NCI-H774 (cell line): ENCODE measurements at regions not wholly inside any gene's neighbourhood (a gene's known extent, or its start where the extent isn't known, plus 50 kb on each side); places are given as distances from the start of the nearest gene placed in this dataset.
"Not testable (repeated sequence)": the region's sequence is repeated elsewhere in the genome, so short reads cannot be mapped to it uniquely, and the experiment has no call there.

Experiments used
- DNase-seq: peaks from one replicate; lab custom pipeline; 2025; lab: John Stamatoyannopoulos, UW

- no peak for DNase-seq
Observed at GRCh38 chr13:53382008-53382407, 353.4 kb downstream of the OLFM4 start.

DNA sequence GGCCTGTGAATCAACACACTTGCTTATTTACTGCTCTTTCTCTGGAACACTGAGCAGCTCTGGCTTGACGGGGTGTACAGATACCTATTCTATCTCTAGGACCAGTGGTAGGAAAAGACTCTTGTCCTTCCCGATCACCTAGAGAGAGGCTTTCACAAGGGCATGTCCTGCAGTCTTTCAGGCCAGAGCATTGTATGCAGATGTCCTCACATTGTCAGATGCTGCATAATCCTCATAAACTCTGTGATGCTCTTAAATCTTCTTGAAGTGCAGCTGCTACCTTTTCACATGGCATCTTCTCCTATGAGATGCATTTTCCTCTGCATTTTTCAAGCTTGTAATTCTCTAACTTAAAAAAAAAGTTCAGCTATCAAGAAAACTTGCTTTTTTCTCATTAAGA lies 369.4 kb downstream of the OLFM4 start:
- no peak for DNase-seq

GRCh38 chr13:53405616-53406015 lies 377.0 kb downstream of the OLFM4 start:
- no peak for DNase-seq

- no peak for DNase-seq
Observed at GRCh38 chr13:53408306-53408705, 379.7 kb downstream of the OLFM4 start.

DNA sequence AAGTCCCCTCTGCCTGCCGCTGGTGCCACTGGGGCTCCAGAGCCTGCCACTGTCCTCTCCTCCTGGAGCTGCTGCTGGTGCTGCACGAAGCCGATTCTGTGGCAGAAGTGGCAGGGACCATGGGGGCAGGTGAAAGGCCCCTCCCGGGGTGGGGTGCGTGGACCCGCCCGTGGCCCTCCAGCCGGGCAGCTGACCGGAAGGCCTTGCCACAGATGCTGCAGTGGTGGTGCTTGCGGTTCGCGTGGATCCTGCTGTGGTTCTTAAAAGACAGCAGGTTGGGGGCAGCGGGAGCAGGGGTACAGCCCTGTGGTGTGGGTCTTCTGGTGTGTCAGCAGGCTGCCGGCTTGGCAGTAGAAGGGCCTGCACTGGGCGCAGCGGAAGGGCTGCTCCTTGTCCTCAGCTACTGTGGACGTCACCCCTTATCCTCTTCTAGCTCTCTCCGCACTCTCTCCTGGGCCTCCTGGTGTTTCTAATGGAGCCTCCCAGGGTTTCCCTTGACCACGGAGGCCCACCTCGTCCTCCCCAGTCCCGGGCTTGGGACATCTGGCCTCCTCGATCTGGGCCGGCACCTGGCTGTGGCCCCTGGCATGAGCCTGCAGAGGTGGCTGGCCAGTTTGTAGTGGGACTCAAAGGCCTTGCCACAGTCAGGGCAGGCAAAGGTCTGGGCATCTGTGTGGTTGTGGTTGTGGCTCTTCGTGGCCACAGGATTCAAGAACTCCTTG lies 380.4 kb downstream of the OLFM4 start:
- DNase-seq = no peak

DNA sequence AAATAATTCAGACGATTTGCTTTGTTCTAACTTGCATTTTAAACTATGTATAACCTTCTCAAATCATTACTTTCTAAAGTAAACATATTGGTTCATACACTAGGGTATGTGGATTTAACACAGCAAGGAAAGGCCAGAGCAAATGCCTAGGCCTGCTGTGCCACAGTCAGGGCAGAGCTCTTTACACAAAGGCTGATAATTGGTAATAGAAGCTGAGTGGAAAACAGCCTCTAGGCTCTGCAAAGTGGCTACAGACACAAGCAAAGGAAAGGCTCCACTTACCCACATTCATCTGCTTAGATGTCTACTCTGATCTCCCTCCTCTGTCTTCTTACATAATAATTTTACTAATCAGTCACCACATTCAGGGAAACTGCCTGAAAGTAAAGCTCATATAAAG lies 382.9 kb downstream of the OLFM4 start:
- no peak for DNase-seq

GRCh38 chr13:53415135-53415534 lies 386.5 kb downstream of the OLFM4 start:
- DNase-seq = no peak

GRCh38 chr13:53417601-53418000 lies 389.0 kb downstream of the OLFM4 start:
- no peak for DNase-seq

GRCh38 chr13:53422415-53422814 lies 393.8 kb downstream of the OLFM4 start:
- DNase-seq = no peak

GRCh38 chr13:53436396-53436795 lies 407.8 kb downstream of the OLFM4 start:
- DNase-seq = no peak

DNA sequence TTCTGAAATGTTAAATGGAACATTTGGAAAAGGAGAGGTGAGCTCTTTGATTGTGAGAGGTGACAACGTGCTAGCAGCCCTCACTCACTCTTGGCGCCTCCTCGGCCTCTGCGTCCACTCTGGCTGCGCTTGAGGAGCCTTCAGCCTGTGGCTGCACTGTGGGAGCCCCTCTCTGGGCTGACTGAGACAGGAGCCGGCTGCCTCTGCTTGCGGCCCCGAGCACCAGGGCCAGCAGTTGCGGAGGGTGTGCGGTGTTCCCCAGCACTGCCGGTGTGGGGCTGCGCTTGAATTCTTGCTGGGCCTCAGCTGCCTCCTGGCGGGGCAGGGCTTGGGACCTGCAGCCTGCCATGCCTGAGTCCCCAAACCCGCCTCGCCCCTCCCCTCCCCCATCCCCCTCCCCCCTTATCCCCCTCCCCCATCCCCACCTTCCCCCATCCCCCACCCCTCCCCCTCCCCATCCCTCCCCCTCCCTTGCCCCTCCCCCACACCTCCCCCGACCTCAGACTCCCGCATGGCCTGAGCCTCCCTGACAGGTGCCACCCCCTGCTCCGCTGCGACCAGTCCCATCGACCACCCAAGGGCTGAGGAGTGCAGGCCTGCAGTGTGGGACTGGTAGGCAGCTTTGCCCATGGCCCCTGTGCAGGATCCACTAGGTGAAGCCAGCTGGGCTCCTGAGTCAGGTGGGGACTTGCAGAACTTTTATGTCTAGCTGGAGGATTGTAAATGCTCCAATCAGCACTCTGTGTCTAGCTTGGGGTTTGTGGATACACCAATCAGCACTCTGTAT lies 411.0 kb downstream of the OLFM4 start:
- DNase-seq = no peak

DNA sequence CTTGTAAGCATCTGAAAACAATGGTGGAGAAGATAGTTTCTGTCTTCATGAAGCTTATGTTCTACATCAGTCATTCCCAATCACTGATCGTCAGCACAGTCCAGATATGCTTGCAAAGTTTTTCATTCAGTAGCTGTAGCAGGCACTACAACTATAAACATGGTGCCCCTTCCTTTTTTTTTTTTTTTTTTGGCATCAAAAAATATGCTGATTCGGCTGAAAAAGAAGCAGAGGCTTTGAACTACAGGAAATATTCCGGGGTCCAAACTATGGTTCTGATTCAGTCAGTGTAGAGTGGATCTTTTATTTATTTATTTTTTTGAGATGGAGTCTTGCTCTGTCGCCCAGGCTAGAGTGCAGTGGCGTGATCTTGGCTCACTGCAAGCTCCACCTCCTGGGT lies 414.4 kb downstream of the OLFM4 start:
- no peak for DNase-seq

- no peak for DNase-seq
Observed at GRCh38 chr13:53445686-53446085, 417.1 kb downstream of the OLFM4 start.

- no peak for DNase-seq
Observed at GRCh38 chr13:53447456-53447855, 418.8 kb downstream of the OLFM4 start.

GRCh38 chr13:53447863-53448262 lies 419.2 kb downstream of the OLFM4 start:
- no peak for DNase-seq

- DNase-seq = not testable (repeated sequence)
Observed at GRCh38 chr13:53452263-53452808, 423.7 kb downstream of the OLFM4 start.

- DNase-seq = no peak
Observed at GRCh38 chr13:53460796-53461195, 432.2 kb downstream of the OLFM4 start.

DNA sequence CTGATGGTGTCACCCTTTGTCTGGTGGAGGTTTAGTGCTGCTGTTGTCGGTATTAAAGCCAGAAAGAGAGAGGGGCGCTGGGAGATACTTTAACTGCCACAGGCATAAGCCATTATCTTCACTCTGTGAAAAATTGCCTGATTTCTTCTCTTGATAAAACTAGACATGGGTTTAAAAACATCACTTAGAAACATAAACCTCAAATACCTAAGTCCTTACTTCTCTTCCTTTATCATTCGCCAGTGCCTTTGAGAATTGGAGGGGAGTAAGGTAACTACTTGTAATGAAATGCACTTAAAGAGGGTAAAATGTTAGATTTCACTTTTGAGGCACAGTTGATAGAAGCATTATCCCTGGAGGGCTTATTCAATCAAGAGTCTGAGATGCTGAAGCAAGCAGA lies 434.5 kb downstream of the OLFM4 start:
- no peak for DNase-seq

DNA sequence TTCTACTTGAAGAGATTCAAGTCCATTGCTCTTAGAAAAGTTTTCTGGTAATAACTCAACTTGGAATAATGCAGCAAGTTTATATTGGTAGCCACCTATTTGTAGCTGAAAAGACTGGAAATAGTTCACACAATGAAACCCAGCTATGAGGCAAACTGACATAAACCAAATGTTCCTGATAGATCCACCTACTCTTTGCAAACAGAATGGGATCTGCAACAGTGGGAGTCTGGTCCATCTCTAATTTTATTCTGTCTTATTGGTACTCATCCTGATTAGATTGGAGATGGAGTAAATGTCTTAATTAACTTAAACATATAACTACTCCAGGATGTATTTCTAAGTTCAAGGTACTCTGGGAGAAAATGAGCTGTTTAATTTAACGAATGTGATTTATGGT lies 438.0 kb downstream of the OLFM4 start:
- no peak for DNase-seq

DNA sequence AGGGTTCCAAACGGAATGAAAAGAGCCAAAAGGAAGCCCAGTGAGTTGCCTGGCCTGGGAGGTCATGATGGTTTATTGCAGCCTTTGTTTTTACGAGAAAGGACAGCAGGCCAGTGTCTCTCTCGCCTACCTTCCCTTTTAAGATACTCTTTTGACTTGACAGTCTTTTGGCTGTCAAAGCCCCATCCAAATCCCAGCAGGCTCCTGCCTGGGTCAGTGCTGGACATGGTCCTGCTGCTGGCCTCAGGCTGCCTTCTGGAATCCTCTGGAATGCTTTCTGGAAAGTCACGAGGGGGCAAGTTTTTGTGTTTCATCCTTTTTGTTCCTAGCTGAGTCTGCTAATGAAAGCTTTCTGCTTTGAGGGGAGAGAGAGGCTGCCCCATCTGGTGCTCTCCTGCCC lies 444.8 kb downstream of the OLFM4 start:
- no peak for DNase-seq

DNA sequence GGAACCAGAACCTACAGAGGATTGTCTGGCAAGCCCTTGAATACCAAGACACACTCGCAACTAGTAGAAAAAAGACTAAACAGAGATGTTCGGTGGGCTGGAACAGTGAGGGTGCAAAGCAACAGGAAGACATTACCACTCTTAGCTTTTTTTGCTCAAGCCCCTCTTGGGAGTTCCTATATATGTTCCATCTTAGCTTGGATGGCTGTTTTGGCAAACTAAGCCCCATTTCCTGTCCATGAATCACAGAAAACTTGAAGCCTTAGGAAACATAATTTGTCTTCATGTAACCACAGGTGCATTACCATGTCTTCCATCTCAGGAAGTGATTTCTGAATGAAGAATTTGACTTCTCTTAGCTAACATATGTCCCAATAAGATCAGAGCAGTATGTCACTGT lies 446.3 kb downstream of the OLFM4 start:
- no peak for DNase-seq

- DNase-seq = no peak
Observed at GRCh38 chr13:53490752-53491151, 462.1 kb downstream of the OLFM4 start.

DNA sequence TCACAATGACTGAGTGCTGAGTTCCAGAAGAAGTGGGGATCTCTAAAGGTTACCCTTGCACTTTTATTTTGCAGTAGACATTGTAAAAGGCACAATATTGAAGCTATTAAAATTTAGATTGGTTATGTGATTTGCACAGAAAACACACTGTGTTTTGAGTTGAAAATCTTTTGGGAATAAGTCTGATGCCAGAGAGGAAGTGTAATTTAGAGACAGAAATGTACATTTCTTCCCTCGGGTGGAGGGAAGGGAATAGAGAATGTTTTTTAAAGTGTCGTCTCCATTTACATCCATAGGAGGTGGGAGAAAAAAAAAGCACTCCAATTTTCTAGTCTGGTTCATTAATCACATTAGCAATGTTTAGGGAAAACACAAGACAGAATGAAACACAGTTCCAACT lies 465.8 kb downstream of the OLFM4 start:
- no peak for DNase-seq
